SW480 (cell line): ENCODE measurements at regions not wholly inside any gene's neighbourhood (a gene's known extent, or its start where the extent isn't known, plus 50 kb on each side); places are given as distances from the start of the nearest gene placed in this dataset.
A peak's percentile ranks its signal among the peaks of the same experiment; 100 is the strongest.
"Not testable (repeated sequence)": the region's sequence is repeated elsewhere in the genome, so short reads cannot be mapped to it uniquely, and the experiment has no call there.

Experiments used
- DNase-seq: peaks from one replicate; pipeline ENCODE4 v3.0.0-alpha.2; 2016; ENCODE audit warnings: low spot score

- no peak for DNase-seq
These were observed 178.4 kb downstream of the RTP5 start for GRCh38 chr2:242047963-242048362.

- DNase-seq = no peak
These were observed 178.9 kb downstream of the RTP5 start for GRCh38 chr2:242048479-242048878.

GRCh38 chr2:242049492-242049891 is 180.0 kb downstream of the RTP5 start:
- not testable (repeated sequence) for DNase-seq

DNA sequence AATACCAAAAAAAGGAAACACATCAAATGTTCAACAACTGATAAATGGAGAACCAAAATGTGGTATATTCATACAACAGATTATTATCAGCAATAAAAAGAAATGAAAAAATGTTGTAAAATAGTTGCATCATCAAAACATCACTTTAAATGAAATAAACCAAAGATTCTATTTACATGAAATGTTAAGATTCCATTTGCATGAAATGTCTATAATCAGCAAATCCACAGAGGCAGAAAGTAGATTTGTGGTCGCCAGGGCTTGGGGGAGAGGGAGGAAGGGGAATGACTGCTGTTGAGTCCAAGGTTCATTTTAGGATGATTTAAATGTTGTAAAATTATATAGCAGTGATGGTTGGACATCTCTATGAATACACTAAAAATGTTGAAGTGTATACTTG is 181.9 kb downstream of the RTP5 start:
- no peak for DNase-seq

GRCh38 chr2:242052421-242052820 is 182.9 kb downstream of the RTP5 start:
- no peak for DNase-seq

DNA sequence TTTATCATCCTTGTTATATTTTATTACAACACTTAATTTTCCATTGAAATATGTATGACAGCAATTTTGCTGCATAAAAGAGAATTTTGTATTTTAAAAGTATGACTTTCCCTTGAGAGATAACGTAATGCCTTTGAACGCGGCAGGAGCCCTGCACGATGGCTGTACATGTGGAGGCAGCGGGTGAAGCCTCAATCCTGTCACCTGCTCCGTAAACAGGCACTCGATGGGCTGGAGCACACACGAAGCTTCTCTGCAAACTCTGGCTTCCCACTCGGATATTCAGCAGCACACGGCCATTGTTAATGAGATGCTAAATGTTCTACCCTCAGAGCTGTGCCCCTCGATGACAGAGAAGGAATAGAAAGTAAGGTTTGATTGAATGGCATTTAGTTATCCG is 184.4 kb downstream of the RTP5 start:
- DNase-seq = no peak

DNA sequence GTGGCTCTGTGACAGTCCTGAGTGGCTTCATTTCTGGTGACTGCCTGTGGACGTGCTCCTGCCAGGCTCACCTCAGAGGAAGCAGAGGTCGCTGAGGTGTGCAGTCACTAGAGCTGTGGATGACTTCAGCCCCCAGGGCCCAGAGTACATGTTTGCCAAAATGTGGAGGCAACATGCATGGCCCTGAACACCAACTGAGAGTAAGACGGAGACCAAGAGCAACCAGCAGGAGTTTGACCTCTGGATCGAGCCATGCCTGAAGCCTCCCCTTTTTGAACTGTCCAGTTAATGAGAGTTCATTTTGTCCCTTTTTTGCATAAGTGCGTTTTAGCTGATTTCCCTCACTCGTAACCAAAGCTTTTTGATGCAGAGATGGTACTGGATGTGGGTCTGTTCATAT is 184.9 kb downstream of the RTP5 start:
- no peak for DNase-seq

DNA sequence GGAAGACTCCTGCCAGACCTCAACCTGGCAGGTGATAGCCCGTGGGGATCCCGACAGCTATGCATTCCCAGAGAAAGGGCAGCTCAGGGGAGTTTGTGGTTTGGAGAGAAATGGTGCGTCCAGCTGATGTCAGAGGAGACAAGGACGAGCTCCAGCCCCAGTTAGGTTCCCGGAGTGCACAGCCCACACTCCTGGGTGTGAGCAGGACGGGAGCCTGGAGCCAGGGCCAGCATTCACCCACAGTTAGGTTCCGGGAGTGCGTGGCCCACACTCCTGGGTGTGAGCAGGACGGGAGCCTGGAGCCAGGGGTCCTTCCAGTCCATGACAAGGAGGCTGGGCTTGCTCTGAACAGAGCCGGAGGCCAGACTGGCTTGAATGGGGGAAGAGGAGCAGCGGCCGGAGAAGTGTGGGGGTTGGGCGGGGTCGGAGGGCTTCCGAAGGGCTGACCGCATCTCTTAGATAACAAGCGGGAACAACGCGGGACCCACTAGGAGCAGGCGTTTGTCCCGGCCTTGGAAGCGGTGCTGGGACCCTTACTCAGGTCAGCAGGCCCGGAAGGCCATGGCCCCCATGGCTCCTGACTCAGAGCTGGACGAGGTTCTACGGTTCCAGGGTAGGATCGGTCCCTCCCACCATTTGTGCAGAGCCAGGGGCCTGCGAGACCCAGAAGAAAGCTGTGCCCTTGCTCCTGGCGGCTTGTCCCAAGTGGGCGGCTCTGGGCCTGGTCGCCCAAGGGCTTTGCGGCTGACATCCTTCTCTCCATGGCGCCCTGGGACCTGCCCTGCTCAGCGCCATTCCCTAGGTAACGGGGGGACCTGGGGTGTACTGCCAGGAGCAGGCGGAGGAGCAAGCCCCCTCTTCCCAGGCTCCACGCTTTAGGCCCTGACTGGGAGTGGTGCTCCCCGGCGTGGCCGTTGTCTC is 185.6 kb downstream of the RTP5 start:
- DNase-seq = no peak

DNA sequence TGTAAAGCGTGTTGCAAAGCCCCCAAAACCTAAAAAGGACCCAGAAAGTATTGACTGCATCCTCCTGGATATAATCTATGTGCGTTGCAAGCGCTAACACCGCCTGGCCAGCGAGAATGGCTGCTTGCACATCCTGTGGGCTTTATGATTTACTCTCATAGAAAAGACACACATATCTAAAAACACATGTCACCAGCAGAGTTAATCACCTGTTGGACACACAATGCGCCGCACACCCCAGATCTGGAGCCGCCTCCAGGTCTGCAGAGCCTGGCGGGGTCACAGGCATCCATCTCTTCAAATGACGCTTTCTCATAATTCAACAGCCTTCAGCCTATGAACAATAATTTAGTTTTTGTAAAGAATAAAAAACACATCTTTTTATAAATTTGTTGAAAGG is 186.5 kb downstream of the RTP5 start:
- no peak for DNase-seq

- no peak for DNase-seq
These were observed 187.3 kb downstream of the RTP5 start for GRCh38 chr2:242056785-242057184.

GRCh38 chr2:242057379-242058040 is 188.0 kb downstream of the RTP5 start:
- no peak for DNase-seq

DNA sequence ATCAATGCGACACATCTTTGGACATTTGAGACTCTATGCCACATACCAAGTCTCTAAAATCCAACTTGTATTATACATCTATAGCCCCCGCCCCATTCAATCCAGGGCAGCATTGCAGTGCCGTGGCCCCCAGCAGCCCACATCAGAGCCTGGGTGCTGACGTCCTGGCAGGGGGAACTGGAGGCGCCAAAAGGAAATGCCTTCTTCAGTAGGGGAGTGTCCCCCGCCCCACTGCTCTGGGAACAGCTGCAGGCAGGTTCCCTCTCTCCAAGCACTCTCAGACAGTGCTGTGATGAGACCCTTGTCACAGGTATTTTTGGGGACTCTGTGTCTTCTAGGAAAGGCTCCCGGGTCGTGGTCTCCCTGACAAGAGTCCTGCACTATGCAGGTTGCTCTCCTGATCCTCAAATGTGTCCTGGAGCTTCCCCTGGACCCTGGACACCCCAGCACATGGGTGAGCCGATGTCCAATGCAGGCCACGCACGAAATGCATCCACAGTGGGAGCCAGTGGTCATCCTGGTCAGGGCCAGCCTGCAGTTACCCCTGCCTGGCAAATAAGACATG is 188.7 kb downstream of the RTP5 start:
- no peak for DNase-seq

GRCh38 chr2:242059566-242059965 is 190.0 kb downstream of the RTP5 start:
- DNase-seq = no peak

DNA sequence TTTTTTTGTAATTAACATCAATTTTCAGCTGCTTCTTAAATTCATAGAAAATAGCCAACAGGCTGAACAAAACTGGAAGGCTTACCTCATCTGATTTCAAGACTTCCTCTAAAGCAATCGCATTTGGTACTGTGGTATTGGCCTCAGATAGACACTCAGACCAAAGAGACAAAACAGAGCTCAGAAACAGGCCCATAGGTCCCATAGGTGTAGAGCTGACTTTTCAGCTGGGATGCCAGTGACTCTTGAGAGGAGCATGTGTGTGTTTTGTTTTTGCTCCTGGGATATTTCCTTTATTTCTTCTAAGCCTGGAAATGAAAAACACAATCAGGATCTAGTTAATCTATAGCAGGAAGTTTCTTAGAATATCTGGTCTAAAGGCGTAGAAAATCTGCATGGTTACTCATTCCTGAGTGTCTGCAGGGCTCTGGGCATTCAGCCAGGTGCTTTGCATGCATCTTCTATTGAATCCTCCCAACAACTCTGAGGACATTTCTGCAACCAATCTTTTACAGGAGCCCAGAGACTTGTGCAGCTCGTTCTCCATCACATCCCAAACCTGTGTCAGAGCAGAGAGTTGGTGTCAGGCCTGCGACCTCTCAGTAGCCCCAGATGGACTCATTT is 190.8 kb downstream of the RTP5 start:
- no peak for DNase-seq

- DNase-seq = not testable (repeated sequence)
These were observed 192.4 kb downstream of the RTP5 start for GRCh38 chr2:242061930-242062329.

GRCh38 chr2:242063436-242063835 is 193.9 kb downstream of the RTP5 start:
- no peak for DNase-seq

DNA sequence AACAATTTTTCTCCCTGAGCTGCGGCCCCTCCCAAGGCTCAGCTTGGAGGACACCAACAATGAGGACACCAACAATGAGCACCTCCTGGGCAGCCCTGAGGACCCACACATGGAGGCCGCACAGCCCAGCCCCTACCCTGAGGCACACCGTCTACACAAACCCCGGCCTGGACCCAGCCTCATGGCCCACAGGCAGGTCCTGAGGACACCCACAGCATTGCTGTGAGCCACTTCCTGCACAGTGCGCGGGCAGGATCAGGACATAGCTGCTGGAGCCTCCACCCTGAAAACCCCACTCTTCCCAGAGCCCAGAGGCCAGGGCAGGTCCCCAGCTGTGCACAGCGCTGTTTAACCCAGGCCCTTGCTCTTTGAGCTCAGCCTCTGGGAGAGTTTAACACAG is 194.3 kb downstream of the RTP5 start:
- no peak for DNase-seq

GRCh38 chr2:242064364-242065250 is 195.1 kb downstream of the RTP5 start:
- DNase-seq = no peak

GRCh38 chr2:242065426-242065825 is 195.9 kb downstream of the RTP5 start:
- no peak for DNase-seq

GRCh38 chr2:242069018-242069417 is 199.5 kb downstream of the RTP5 start:
- no peak for DNase-seq

GRCh38 chr2:242069938-242070395 is 200.4 kb downstream of the RTP5 start:
- DNase-seq = peak; percentile 63
